IMR-90 (cell line): ENCODE measurements at regions not wholly inside any gene's neighbourhood (a gene's known extent, or its start where the extent isn't known, plus 50 kb on each side); places are given as distances from the start of the nearest gene placed in this dataset.

Experiments used
- ATAC-seq: fragments of 200-7000 bp; cut with Tn5 transposase; 2 replicates; pipeline ENCODE4 v1.9.1; 2020; ENCODE audit warnings: low read depth, mild to moderate bottlenecking, moderate library complexity
- BruUV-seq: library from RNA; stranded (reverse); fragments of 400-500 nt; replicated peaks from 2 replicates; lab custom pipeline; 2021; lab: Mats Ljungman, UMichigan
- CTCF ChIA-PET: fragments of 300-600 bp; formaldehyde crosslinking; extraction: SDS; loops from one replicate; lab custom pipeline; 2021; ENCODE audit warnings: antibody characterized with exemption; lab: Yijun Ruan, JAX
- POLR2A ChIA-PET: fragments of 300-600 bp; sonication (Branson Sonifier 250); formaldehyde crosslinking; loops from one replicate; lab custom pipeline; 2022; ENCODE audit warnings: antibody characterized with exemption; ENCODE audit not compliant: unreplicated experiment; lab: Charles Lee
- DNase-seq: peaks from one replicate; pipeline ENCODE4 v3.0.0; 2013
- H2AFZ ChIP-seq: replicated peaks from 2 replicates; pipeline ENCODE3; 2013; ENCODE audit warnings: low read length, mild to moderate bottlenecking; ENCODE audit not compliant: poor library complexity
- H2AK5ac ChIP-seq: 2 replicates; pipeline ENCODE4 v1.6.1; 2013; ENCODE audit warnings: low read depth, low read length, inconsistent platforms
- H2AK9ac ChIP-seq: replicated peaks from 2 replicates; pipeline ENCODE3; 2013; ENCODE audit warnings: mild to moderate bottlenecking, low read depth, low read length, moderate library complexity; ENCODE audit not compliant: poor library complexity
- H2BK120ac ChIP-seq: 2 replicates; pipeline ENCODE4 v1.6.1; 2013; ENCODE audit warnings: low read depth, low read length, inconsistent platforms
- H2BK15ac ChIP-seq: 3 replicates; pipeline ENCODE4 v1.6.1; 2013; ENCODE audit warnings: low read depth, low read length, inconsistent platforms
- H2BK20ac ChIP-seq: 2 replicates; pipeline ENCODE4 v1.6.1; 2013; ENCODE audit warnings: low read depth, mild to moderate bottlenecking, inconsistent platforms, low read length, moderate library complexity
- H2BK5ac ChIP-seq: 2 replicates; pipeline ENCODE4 v1.6.1; 2013; ENCODE audit warnings: mild to moderate bottlenecking, low read depth, low read length, inconsistent platforms; ENCODE audit not compliant: poor library complexity, severe bottlenecking
- H3K14ac ChIP-seq: replicated peaks from 2 replicates; pipeline ENCODE4 v1.6.1; 2013; ENCODE audit warnings: low read depth, low read length, inconsistent platforms
- H3K18ac ChIP-seq: 2 replicates; pipeline ENCODE4 v1.6.1; 2013; ENCODE audit warnings: low read depth, low read length, control low read depth
- H3K23ac ChIP-seq: 2 replicates; pipeline ENCODE4 v1.6.1; 2013; ENCODE audit warnings: low read depth, low read length, inconsistent platforms
- H3K27ac ChIP-seq: 2 replicates; pipeline ENCODE4 v1.5.1; 2013; ENCODE audit warnings: mild to moderate bottlenecking, control low read depth, low read length; ENCODE audit not compliant: insufficient read depth
- H3K27me3 ChIP-seq: 2 replicates; pipeline ENCODE4 v1.6.1; 2013; ENCODE audit warnings: low read length; ENCODE audit not compliant: control insufficient read depth, insufficient read depth
- H3K36me3 ChIP-seq: 2 replicates; pipeline ENCODE4 v1.6.1; 2013; ENCODE audit warnings: low read length, mixed read lengths; ENCODE audit not compliant: control insufficient read depth, insufficient read depth
- H3K4ac ChIP-seq: 2 replicates; pipeline ENCODE4 v1.6.1; 2013; ENCODE audit warnings: low read depth, low read length, inconsistent platforms
- H3K4me1 ChIP-seq: 2 replicates; pipeline ENCODE4 v1.6.1; 2013; ENCODE audit warnings: low read length, mixed read lengths; ENCODE audit not compliant: control insufficient read depth, insufficient read depth
- H3K4me2 ChIP-seq: 2 replicates; pipeline ENCODE4 v1.6.1; 2013; ENCODE audit warnings: low read depth, mild to moderate bottlenecking, control low read depth, low read length, moderate library complexity
- H3K4me3 ChIP-seq: 2 replicates; pipeline ENCODE4 v1.5.1; 2013; ENCODE audit warnings: low read depth, mild to moderate bottlenecking, control low read depth, low read length, moderate library complexity; ENCODE audit not compliant: insufficient read depth
- H3K56ac ChIP-seq: 2 replicates; pipeline ENCODE4 v1.6.1; 2013; ENCODE audit warnings: low read length, inconsistent platforms; ENCODE audit not compliant: insufficient read depth; ENCODE audit errors: extremely low read depth
- H3K79me1 ChIP-seq, 2 experiments: 2 replicates each; pipeline ENCODE4 v1.6.1; 2013; ENCODE audit warnings: low read length in 2 of 2, inconsistent platforms in 1 of 2, low read depth in 1 of 2
- H3K9ac ChIP-seq: 2 replicates; pipeline ENCODE4 v1.6.1; 2013; ENCODE audit warnings: low read depth, low read length, control low read depth
- H3K9me1 ChIP-seq: 2 replicates; pipeline ENCODE4 v1.6.1; 2013; ENCODE audit warnings: low read length, inconsistent platforms; ENCODE audit not compliant: insufficient read depth
- H3K9me3 ChIP-seq: 2 replicates; pipeline ENCODE4 v1.6.1; 2013; ENCODE audit warnings: low read length; ENCODE audit not compliant: control insufficient read depth, insufficient read depth
- H4K20me1 ChIP-seq: 2 replicates; pipeline ENCODE4 v1.6.1; 2013; ENCODE audit warnings: low read length, inconsistent platforms; ENCODE audit not compliant: insufficient read depth
- H4K5ac ChIP-seq: 2 replicates; pipeline ENCODE4 v1.6.1; 2013; ENCODE audit warnings: mild to moderate bottlenecking, low read depth, low read length, control low read depth
- H4K8ac ChIP-seq, 2 experiments: 2 replicates each; pipeline ENCODE4 v1.6.1; 2013; ENCODE audit warnings: low read depth in 2 of 2, low read length in 2 of 2, control low read depth in 1 of 2, inconsistent platforms in 1 of 2
- H4K91ac ChIP-seq: 2 replicates; pipeline ENCODE4 v1.6.1; 2013; ENCODE audit warnings: low read depth, low read length, inconsistent platforms; ENCODE audit not compliant: insufficient read depth
- RAD21 ChIP-seq: IDR thresholded peaks from 2 replicates; pipeline ENCODE4 v1.6.1; 2012; ENCODE audit warnings: low read length, improper control_type of control experiment
- dilution Hi-C: fragments of 300-500 bp; cut with HindIII; formaldehyde crosslinking; loops from one replicate; pipeline ENCODE4 v1.14.3; 2018; ENCODE audit warnings: low sequenced_read_pairs; ENCODE audit not compliant: unreplicated experiment
- in situ Hi-C: fragments of 300-500 bp; cut with MboI; formaldehyde crosslinking; loops from 3 replicates; pipeline ENCODE4 v1.14.3; 2019; ENCODE audit warnings: low sequenced_read_pairs, inconsistent platforms, mixed read lengths
- intact Hi-C: fragments of 100-400 bp; cut with micrococcal nuclease; formaldehyde crosslinking; loops from 2 replicates; pipeline ENCODE4 v1.10.0; 2022

DNA sequence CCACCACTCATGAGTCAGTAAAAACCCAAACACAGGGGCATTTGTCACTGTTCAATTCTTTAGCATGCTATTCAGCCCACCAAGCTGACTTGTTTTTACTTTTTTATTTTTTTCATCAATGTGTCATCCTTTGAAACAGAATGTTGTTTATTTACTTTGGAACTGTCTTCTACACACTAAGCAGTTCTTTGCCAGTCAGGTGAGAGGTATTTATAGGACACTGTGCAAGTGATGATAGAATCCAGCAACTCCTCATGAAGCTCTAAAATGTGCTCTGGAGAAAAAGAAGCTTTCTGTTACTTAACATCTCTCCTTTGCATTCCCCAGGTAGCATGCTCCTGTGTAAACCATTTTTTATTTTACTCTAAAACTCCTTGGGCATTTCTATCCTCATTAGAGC lies 582.0 kb upstream of the TMPRSS15 start:
- Histone ChIP-seq H4K20me1 (no peaks in the 10 kb centered on the region), H4K8ac (no peak overlapping the region), H2BK20ac (no peak overlapping the region), H4K91ac (no peak overlapping the region), H3K4ac (no peak overlapping the region), H3K56ac (no peak overlapping the region), H3K18ac (no peak overlapping the region), H3K79me1 (no peaks in the 10 kb centered on the region), H2BK15ac (no peak overlapping the region), H3K9me1 (no peaks in the 10 kb centered on the region), H3K23ac (no peak overlapping the region), H3K4me3 (no peak overlapping the region), H3K4me2 (no peak overlapping the region), H2BK5ac (no peak overlapping the region), H3K9ac (no peak overlapping the region), H2AK5ac (no peak overlapping the region), H3K27me3 (no peaks in the 10 kb centered on the region), H2BK120ac (no peak overlapping the region), H2AK9ac (no peak overlapping the region), H3K36me3 (no peaks in the 10 kb centered on the region), H3K4me1 (no peaks in the 10 kb centered on the region), H3K14ac (no peak overlapping the region), H3K27ac (no peak overlapping the region), H3K9me3 (peaks cover 15% of the 10 kb centered on the region), H2AFZ (no peak overlapping the region), H4K5ac (no peak overlapping the region)
- dilution Hi-C loops, result no loop called here
- intact Hi-C loops, result no loop called here
- DNase-seq, result no peak
- ChIA-PET POLR2A (no interaction called here), CTCF (no interaction called here)
- no TSS peak for BruUV-seq
- in situ Hi-C loops, result no loop called here
- TF ChIP-seq RAD21, result no peak
- ATAC-seq, result no peak
